CD14-positive monocyte (primary cell): ENCODE measurements at regions not wholly inside any gene's neighbourhood (a gene's known extent, or its start where the extent isn't known, plus 50 kb on each side); places are given as distances from the start of the nearest gene placed in this dataset.

Experiments
- DNase-seq, 3 donors: peaks; one replicate each; pipeline ENCODE4 v3.0.0-alpha.2; 2011 to 2022
- H2AFZ ChIP-seq: 2 replicates; pipeline ENCODE4 v1.6.0; 2012; ENCODE audit warnings: mild to moderate bottlenecking, low read depth, low read length, inconsistent platforms; ENCODE audit not compliant: insufficient read depth, poor library complexity, severe bottlenecking
- H3K27ac ChIP-seq, 2 donors: 1 replicate in 1 of 2; 2 replicates in 1 of 2; pipeline ENCODE4 v1.5.1; 2012 to 2013; ENCODE audit warnings: low read length in 2 of 2, control low read depth in 1 of 2, inconsistent platforms in 1 of 2, low read depth in 1 of 2, mild to moderate bottlenecking in 1 of 2
- H3K27me3 ChIP-seq, 2 donors: one replicate each; pipeline versions ENCODE4 v1.6.0 to v1.6.1; 2011 to 2013; ENCODE audit warnings: low read length in 2 of 2; ENCODE audit not compliant: control insufficient read depth in 2 of 2, insufficient read depth in 2 of 2
- H3K36me3 ChIP-seq, 2 donors: replicated peaks in 1 of 2; 1 replicate in 1 of 2; 2 replicates in 1 of 2; pipeline versions ENCODE4 v1.5.1 to v1.6.1; 2012 to 2013; ENCODE audit warnings: low read length in 2 of 2, control low read depth in 1 of 2, inconsistent platforms in 1 of 2, mild to moderate bottlenecking in 1 of 2; ENCODE audit not compliant: insufficient read depth in 2 of 2, control insufficient read depth in 1 of 2
- H3K4me1 ChIP-seq, 2 donors: 1 replicate in 1 of 2; 2 replicates in 1 of 2; pipeline versions ENCODE4 v1.5.1 to v1.6.1; 2012 to 2013; ENCODE audit warnings: low read length in 2 of 2, control low read depth in 1 of 2, inconsistent platforms in 1 of 2, mild to moderate bottlenecking in 1 of 2, moderate library complexity in 1 of 2; ENCODE audit not compliant: insufficient read depth in 2 of 2, control insufficient read depth in 1 of 2
- H3K4me2 ChIP-seq: replicated peaks from 2 replicates; pipeline ENCODE3; 2012; ENCODE audit warnings: low read length, moderate library complexity, mild to moderate bottlenecking; ENCODE audit not compliant: poor library complexity, severe bottlenecking; ENCODE audit errors: extremely low read depth
- H3K4me3 ChIP-seq, 3 experiments: fragments of 200-600 bp in 1 of 3; sonication (generic) in 1 of 3; replicated peaks in 1 of 3; 1 replicate in 2 of 3; 2 replicates in 1 of 3; pipeline ENCODE4 v1.5.1; 2011 to 2013; ENCODE audit warnings: low read length in 3 of 3, mild to moderate bottlenecking in 3 of 3, control low read depth in 2 of 3, low read depth in 2 of 3, inconsistent platforms in 1 of 3, moderate library complexity in 1 of 3
- H3K79me2 ChIP-seq: 2 replicates; pipeline ENCODE4 v1.6.0; 2012; ENCODE audit warnings: mild to moderate bottlenecking, control low read depth, inconsistent platforms, low read length, moderate library complexity; ENCODE audit not compliant: insufficient read depth
- H3K9ac ChIP-seq: 2 replicates; pipeline ENCODE4 v1.6.0; 2017; ENCODE audit warnings: low read length, mild to moderate bottlenecking; ENCODE audit not compliant: insufficient read depth, poor library complexity, severe bottlenecking
- H3K9me3 ChIP-seq, 2 donors: replicated peaks in 1 of 2; 1 replicate in 1 of 2; 2 replicates in 1 of 2; pipeline versions ENCODE4 v1.5.1 to v1.6.1; 2012 to 2013; ENCODE audit warnings: low read length in 2 of 2, control low read depth in 1 of 2; ENCODE audit not compliant: control insufficient read depth in 1 of 2, insufficient read depth in 1 of 2
- H4K20me1 ChIP-seq: 2 replicates; pipeline ENCODE4 v1.6.0; 2012; ENCODE audit warnings: mild to moderate bottlenecking, low read length, control low read depth, moderate library complexity; ENCODE audit not compliant: insufficient read depth
- H3K27ac Mint-ChIP-seq, 7 donors: one replicate each; pipeline ENCODE4 v1.8.0; 2020; ENCODE audit warnings: mild to moderate bottlenecking in 7 of 7, mixed read lengths in 7 of 7, moderate library complexity in 6 of 7, inconsistent platforms in 2 of 7
- H3K27me3 Mint-ChIP-seq, 3 donors: one replicate each; pipeline ENCODE4 v1.8.0; 2021 to 2022; ENCODE audit warnings: low read depth in 3 of 3, mild to moderate bottlenecking in 3 of 3, mixed read lengths in 3 of 3, moderate library complexity in 3 of 3, inconsistent platforms in 1 of 3
- H3K36me3 Mint-ChIP-seq, 2 donors: one replicate each; pipeline ENCODE4 v1.8.0; 2020; ENCODE audit warnings: mixed read lengths in 2 of 2, inconsistent platforms in 1 of 2, mild to moderate bottlenecking in 1 of 2
- H3K4me1 Mint-ChIP-seq: one replicate; pipeline ENCODE4 v1.8.0; 2020; ENCODE audit warnings: mild to moderate bottlenecking, mixed read lengths
- H3K4me3 Mint-ChIP-seq, 2 donors: one replicate each; pipeline ENCODE4 v1.8.0; 2020; ENCODE audit warnings: mild to moderate bottlenecking in 2 of 2, mixed read lengths in 2 of 2, moderate library complexity in 1 of 2
- H3K9me3 Mint-ChIP-seq, 7 donors: one replicate each; pipeline ENCODE4 v1.8.0; 2020 to 2022; ENCODE audit warnings: mixed read lengths in 7 of 7, mild to moderate bottlenecking in 6 of 7, moderate library complexity in 6 of 7, inconsistent platforms in 2 of 7
- WGBS: methylation state at CpG from one replicate; pipeline ENCODE4 v1.1.5; 2013; ENCODE audit warnings: missing lambda C conversion rate; ENCODE audit not compliant: insufficient coverage; 5-methylcytosine and 5-hydroxymethylcytosine counted together
- intact Hi-C, 2 donors: fragments of 100-400 bp; cut with micrococcal nuclease; formaldehyde crosslinking; loops; one replicate each; pipeline versions ENCODE4 v1.15.0 to v1.15.1; 2023
- TF ChIP-seq, protein P1 (sequence below): fragments of 200-600 bp; IDR thresholded peaks from one replicate; pipeline ENCODE4 v1.8.0; 2022; ENCODE audit warnings: antibody characterized with exemption, mild to moderate bottlenecking

DNA sequence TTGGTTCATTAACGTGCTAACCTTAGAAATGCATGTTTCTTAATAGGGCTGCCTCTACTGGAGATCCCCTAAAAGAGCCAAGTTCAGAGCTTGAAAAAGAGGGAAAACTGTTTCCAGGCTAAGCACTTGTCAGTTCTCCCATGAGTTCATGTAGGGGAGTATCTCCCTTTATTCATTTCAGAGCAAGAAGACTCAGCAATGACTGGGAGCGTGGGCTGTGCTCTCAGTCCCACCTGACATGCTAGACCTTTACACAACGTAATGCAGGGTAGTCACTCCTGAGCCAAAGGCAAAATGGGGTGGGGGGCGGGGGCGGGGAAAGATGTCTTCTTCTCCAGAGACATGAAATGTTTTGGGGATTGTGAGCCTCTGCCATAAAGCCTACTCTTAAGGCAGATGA lies 420.1 kb upstream of the MCTP2 start:
- Histone ChIP-seq H3K79me2 (no peaks in the 10 kb centered on the region), H2AFZ (no peak overlapping the region), H3K27ac (no peak overlapping the region), H3K9me3 (no peaks in the 10 kb centered on the region), H3K4me2 (no peak overlapping the region), H3K36me3 (no peaks in the 10 kb centered on the region), H3K4me3 (no peak overlapping the region), H3K9ac (no peak overlapping the region), H3K27me3 (no peaks in the 10 kb centered on the region), H3K4me1 (no peaks in the 10 kb centered on the region), H4K20me1 (no peaks in the 10 kb centered on the region)
- H3K27ac Mint-ChIP-seq = no peak overlapping the region
- peaks cover 0 to 5% (median 3%) of the 10 kb centered on the region in 7 donors for H3K9me3 Mint-ChIP-seq
- DNase-seq = no peak
- H3K4me3 Mint-ChIP-seq = no peak overlapping the region
- WGBS = 100% methylated on average over 1 of the region's 5 CpGs
- peaks cover 0 to 1% (median 0%) of the 10 kb centered on the region in 3 donors for H3K27me3 Mint-ChIP-seq
- TF ChIP-seq, protein P1, sequence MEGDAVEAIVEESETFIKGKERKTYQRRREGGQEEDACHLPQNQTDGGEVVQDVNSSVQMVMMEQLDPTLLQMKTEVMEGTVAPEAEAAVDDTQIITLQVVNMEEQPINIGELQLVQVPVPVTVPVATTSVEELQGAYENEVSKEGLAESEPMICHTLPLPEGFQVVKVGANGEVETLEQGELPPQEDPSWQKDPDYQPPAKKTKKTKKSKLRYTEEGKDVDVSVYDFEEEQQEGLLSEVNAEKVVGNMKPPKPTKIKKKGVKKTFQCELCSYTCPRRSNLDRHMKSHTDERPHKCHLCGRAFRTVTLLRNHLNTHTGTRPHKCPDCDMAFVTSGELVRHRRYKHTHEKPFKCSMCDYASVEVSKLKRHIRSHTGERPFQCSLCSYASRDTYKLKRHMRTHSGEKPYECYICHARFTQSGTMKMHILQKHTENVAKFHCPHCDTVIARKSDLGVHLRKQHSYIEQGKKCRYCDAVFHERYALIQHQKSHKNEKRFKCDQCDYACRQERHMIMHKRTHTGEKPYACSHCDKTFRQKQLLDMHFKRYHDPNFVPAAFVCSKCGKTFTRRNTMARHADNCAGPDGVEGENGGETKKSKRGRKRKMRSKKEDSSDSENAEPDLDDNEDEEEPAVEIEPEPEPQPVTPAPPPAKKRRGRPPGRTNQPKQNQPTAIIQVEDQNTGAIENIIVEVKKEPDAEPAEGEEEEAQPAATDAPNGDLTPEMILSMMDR = no peak
- H3K36me3 Mint-ChIP-seq = no peaks in the 10 kb centered on the region
- intact Hi-C loops = no loop called here
- no peaks in the 10 kb centered on the region for H3K4me1 Mint-ChIP-seq

DNA sequence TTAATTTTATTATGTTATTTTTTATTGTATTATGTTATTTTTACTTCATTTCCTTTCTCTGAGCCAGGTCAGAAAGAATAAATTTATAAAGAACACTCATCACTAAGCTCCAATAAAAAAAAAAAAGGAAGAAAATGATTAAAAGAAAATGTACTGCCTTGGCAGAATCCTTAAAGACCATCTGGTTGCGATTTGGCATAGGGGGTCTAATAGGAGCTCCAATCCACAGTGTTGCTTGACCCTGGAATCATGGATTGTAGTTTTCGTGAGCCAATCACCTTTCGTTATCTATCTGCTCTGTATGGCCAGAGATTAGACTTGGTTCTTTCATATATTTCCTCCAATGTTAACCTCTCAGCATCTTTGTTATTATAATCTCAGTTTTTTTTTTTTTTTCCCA lies 421.8 kb upstream of the MCTP2 start:
- H4K20me1 ChIP-seq = no peaks in the 10 kb centered on the region
- no peak for DNase-seq
- no peak overlapping the region for H3K27ac Mint-ChIP-seq
- no peak overlapping the region for H3K27ac ChIP-seq
- H3K4me1 Mint-ChIP-seq = no peaks in the 10 kb centered on the region
- H3K4me3 ChIP-seq = no peak overlapping the region
- no peaks in the 10 kb centered on the region for H3K79me2 ChIP-seq
- H3K4me3 Mint-ChIP-seq = no peak overlapping the region
- no peaks in the 10 kb centered on the region for H3K4me1 ChIP-seq
- no peaks in the 10 kb centered on the region for H3K36me3 ChIP-seq
- peaks cover 0 to 1% (median 0%) of the 10 kb centered on the region in 3 donors for H3K27me3 Mint-ChIP-seq
- no peak overlapping the region for H3K9ac ChIP-seq
- TF ChIP-seq, protein P1 = no peak
- intact Hi-C loops = no loop called here
- no peaks in the 10 kb centered on the region for H3K36me3 Mint-ChIP-seq
- no peaks in the 10 kb centered on the region for H3K27me3 ChIP-seq
- peaks cover 0 to 3% (median 0%) of the 10 kb centered on the region in 7 donors for H3K9me3 Mint-ChIP-seq
- WGBS = 100% methylated on average over 1 of the region's 3 CpGs
- no peak overlapping the region for H3K4me2 ChIP-seq
- H2AFZ ChIP-seq = no peak overlapping the region
- H3K9me3 ChIP-seq = no peaks in the 10 kb centered on the region
